ENCODE measurements at regions not wholly inside any gene's neighbourhood (a gene's known extent, or its start where the extent isn't known, plus 50 kb on each side); places are given as distances from the start of the nearest gene placed in this dataset.
A peak's percentile ranks its signal among the peaks of the same experiment; 100 is the strongest.

- H3K4me3 ChIP-seq (ENCODE audit: low read depth, low read length): no peak overlapping the region
- POLR2A ChIA-PET: no interaction called here
- H3K36me3 ChIP-seq (ENCODE audit: control insufficient read depth in 2 of 2, insufficient read depth in 1 of 2, low read length in 2 of 2): no peaks in the 10 kb centered on the region
- H3K9me3 ChIP-seq (ENCODE audit: control insufficient read depth, insufficient read depth, low read depth, low read length): no peaks in the 10 kb centered on the region
- H3K4me1 ChIP-seq (ENCODE audit: control insufficient read depth, insufficient read depth, low read length): peaks cover 3% of the 10 kb centered on the region
- TF ChIP-seq ZNF362 (tag by site-specific recombination; IDR thresholded peaks at IDR 0.05): no peak
- no peak for TF ChIP-seq HOXC10 (CRISPR knock-in tag; IDR thresholded peaks at IDR 0.05)
- TF ChIP-seq HOXA7 (CRISPR knock-in tag; IDR thresholded peaks at IDR 0.05; ENCODE audit: borderline replicate concordance): no peak
- TF ChIP-seq ZNF513 (tag by site-specific recombination; IDR thresholded peaks at IDR 0.05): no peak
- no peak for TF ChIP-seq ZNF121 (tag by site-specific recombination; IDR thresholded peaks at IDR 0.05)
- TF ChIP-seq HIC1 (tag by site-specific recombination; IDR thresholded peaks at IDR 0.05): 0 out of 2 replicates have a peak, but pooled peaks have one; percentile 35
- H3K27ac ChIP-seq (ENCODE audit: extremely low read depth, low read depth, low read length): no peak overlapping the region
- CTCF ChIA-PET: interaction anchor here (0.6 kb wide), 1 partner anchor 47 kb away, joined by 4 read pairs; no protein-coding TSS in a partner anchor
These were observed 332.4 kb upstream of the CD180 start for GRCh38 chr5:67528953-67529352.

- ChIA-PET CTCF (no interaction called here), POLR2A (no interaction called here)
- H3K9me3 ChIP-seq (ENCODE audit: control insufficient read depth, insufficient read depth, low read depth, low read length): no peaks in the 10 kb centered on the region
- TF ChIP-seq ZNF24 (tag by site-specific recombination; IDR thresholded peaks at IDR 0.05): peak; percentile 22; the same call in 1 of the 2 replicates
- no peak for TF ChIP-seq ZXDB (tag by site-specific recombination; IDR thresholded peaks at IDR 0.05)
- peak; percentile 49 for TF ChIP-seq SETDB1 (IDR thresholded peaks at IDR 0.05; ENCODE audit: insufficient read length, low read length)
- H3K36me3 ChIP-seq (ENCODE audit: control insufficient read depth in 2 of 2, insufficient read depth in 1 of 2, low read length in 2 of 2): no peaks in the 10 kb centered on the region
- no peak overlapping the region for H3K27ac ChIP-seq (ENCODE audit: extremely low read depth, low read depth, low read length)
- peaks cover 3% of the 10 kb centered on the region for H3K4me1 ChIP-seq (ENCODE audit: control insufficient read depth, insufficient read depth, low read length)
- no peak overlapping the region for H3K4me3 ChIP-seq (ENCODE audit: low read depth, low read length)
These were observed 330.2 kb upstream of the CD180 start for GRCh38 chr5:67526793-67527192.

GRCh38 chr5:67520161-67520908 is 323.7 kb upstream of the CD180 start:
- CTCF ChIA-PET: no interaction called here
- TF ChIP-seq ZNF530 (tag by site-specific recombination; IDR thresholded peaks at IDR 0.05; ENCODE audit: low read depth) (peak; percentile 80; the same call in 1 of the 2 replicates), ZNF548 (tag by site-specific recombination; IDR thresholded peaks at IDR 0.05) (no peak), ZNF830 (tag by site-specific recombination; IDR thresholded peaks at IDR 0.05; ENCODE audit: low read depth) (no peak), ZNF202 (tag by site-specific recombination; IDR thresholded peaks at IDR 0.05; ENCODE audit: borderline replicate concordance) (no peak)
- TF ChIP-seq, protein P1, sequence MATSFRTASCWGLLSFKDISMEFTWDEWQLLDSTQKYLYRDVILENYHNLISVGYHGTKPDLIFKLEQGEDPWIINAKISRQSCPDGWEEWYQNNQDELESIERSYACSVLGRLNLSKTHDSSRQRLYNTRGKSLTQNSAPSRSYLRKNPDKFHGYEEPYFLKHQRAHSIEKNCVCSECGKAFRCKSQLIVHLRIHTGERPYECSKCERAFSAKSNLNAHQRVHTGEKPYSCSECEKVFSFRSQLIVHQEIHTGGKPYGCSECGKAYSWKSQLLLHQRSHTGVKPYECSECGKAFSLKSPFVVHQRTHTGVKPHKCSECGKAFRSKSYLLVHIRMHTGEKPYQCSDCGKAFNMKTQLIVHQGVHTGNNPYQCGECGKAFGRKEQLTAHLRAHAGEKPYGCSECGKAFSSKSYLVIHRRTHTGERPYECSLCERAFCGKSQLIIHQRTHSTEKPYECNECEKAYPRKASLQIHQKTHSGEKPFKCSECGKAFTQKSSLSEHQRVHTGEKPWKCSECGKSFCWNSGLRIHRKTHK (tag by site-specific recombination; IDR thresholded peaks at IDR 0.05): no peak
- TF ChIP-seq, protein P2, sequence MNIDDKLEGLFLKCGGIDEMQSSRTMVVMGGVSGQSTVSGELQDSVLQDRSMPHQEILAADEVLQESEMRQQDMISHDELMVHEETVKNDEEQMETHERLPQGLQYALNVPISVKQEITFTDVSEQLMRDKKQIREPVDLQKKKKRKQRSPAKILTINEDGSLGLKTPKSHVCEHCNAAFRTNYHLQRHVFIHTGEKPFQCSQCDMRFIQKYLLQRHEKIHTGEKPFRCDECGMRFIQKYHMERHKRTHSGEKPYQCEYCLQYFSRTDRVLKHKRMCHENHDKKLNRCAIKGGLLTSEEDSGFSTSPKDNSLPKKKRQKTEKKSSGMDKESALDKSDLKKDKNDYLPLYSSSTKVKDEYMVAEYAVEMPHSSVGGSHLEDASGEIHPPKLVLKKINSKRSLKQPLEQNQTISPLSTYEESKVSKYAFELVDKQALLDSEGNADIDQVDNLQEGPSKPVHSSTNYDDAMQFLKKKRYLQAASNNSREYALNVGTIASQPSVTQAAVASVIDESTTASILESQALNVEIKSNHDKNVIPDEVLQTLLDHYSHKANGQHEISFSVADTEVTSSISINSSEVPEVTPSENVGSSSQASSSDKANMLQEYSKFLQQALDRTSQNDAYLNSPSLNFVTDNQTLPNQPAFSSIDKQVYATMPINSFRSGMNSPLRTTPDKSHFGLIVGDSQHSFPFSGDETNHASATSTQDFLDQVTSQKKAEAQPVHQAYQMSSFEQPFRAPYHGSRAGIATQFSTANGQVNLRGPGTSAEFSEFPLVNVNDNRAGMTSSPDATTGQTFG (tag by site-specific recombination; IDR thresholded peaks at IDR 0.05; ENCODE audit: borderline replicate concordance): no peak
- H3K4me1 ChIP-seq (ENCODE audit: control insufficient read depth, insufficient read depth, low read length): no peaks in the 10 kb centered on the region
- no peaks in the 10 kb centered on the region for H3K36me3 ChIP-seq (ENCODE audit: control insufficient read depth in 2 of 2, insufficient read depth in 1 of 2, low read length in 2 of 2)
- no peak overlapping the region for H3K27ac ChIP-seq (ENCODE audit: extremely low read depth, low read depth, low read length)
- no peak overlapping the region for H3K4me3 ChIP-seq (ENCODE audit: low read depth, low read length)
- POLR2A ChIA-PET: no interaction called here
- no peaks in the 10 kb centered on the region for H3K9me3 ChIP-seq (ENCODE audit: control insufficient read depth, insufficient read depth, low read depth, low read length)

All from HEK293 (cell line).